Heart right ventricle (tissue), 16 donors: ENCODE measurements at regions not wholly inside any gene's neighbourhood (a gene's known extent, or its start where the extent isn't known, plus 50 kb on each side); places are given as distances from the start of the nearest gene placed in this dataset.

Experiments used
- ATAC-seq, 8 donors: fragments of 200-7000 bp; cut with Tn5 transposase; one replicate each; pipeline ENCODE4 v1.9.1; 2020; ENCODE audit warnings: mild to moderate bottlenecking in 8 of 8, moderate library complexity in 8 of 8, moderate number of reproducible peaks in 1 of 8
- DNase-seq, 2 donors: peaks; one replicate each; pipeline ENCODE4 v3.0.0-alpha.2; 2020
- H3K27ac ChIP-seq, 10 donors: fragments of 200-600 bp; sonication (generic) in 2 of 10; one replicate each; pipeline versions ENCODE4 v1.5.0 to v1.8.0; 2020 to 2022; ENCODE audit warnings: mild to moderate bottlenecking in 3 of 10
- H3K27me3 ChIP-seq, 7 donors: fragments of 200-600 bp; one replicate each; pipeline ENCODE4 v1.8.0; 2021 to 2022; ENCODE audit warnings: mild to moderate bottlenecking in 2 of 7
- H3K36me3 ChIP-seq, 9 donors: fragments of 200-600 bp; sonication (generic) in 1 of 9; one replicate each; pipeline versions ENCODE4 v1.5.0 to v1.8.0; 2020 to 2022; ENCODE audit warnings: mild to moderate bottlenecking in 2 of 9
- H3K4me1 ChIP-seq, 9 donors: fragments of 200-600 bp; sonication (generic) in 1 of 9; one replicate each; pipeline versions ENCODE4 v1.5.0 to v1.8.0; 2020 to 2022; ENCODE audit warnings: mild to moderate bottlenecking in 4 of 9
- H3K4me3 ChIP-seq, 10 donors: fragments of 200-600 bp; sonication (generic) in 2 of 10; one replicate each; pipeline versions ENCODE4 v1.5.0 to v1.8.0; 2020 to 2022; ENCODE audit warnings: mild to moderate bottlenecking in 7 of 10, moderate library complexity in 2 of 10
- H3K9me3 ChIP-seq, 11 donors: fragments of 200-600 bp in 10 of 11; sonication (generic) in 2 of 11; one replicate each; pipeline versions ENCODE4 v1.5.0 to v1.8.0; 2013 to 2022; ENCODE audit warnings: mild to moderate bottlenecking in 2 of 11, control low read depth in 1 of 11, moderate library complexity in 1 of 11
- CTCF ChIP-seq, 9 donors: fragments of 200-600 bp; sonication (generic) in 2 of 9; IDR thresholded peaks; one replicate each; pipeline versions ENCODE4 v1.5.0 to v1.8.0; 2021 to 2022; ENCODE audit warnings: antibody characterized with exemption in 9 of 9, mild to moderate bottlenecking in 5 of 9, moderate library complexity in 1 of 9
- WGBS, 2 donors: extraction: QIAGEN DNeasy Blood & Tissue Kit; methylation state at CpG; one replicate each; pipeline ENCODE4 v1.1.7; 2013; ENCODE audit warnings: inconsistent platforms in 1 of 2; 5-methylcytosine and 5-hydroxymethylcytosine counted together
- intact Hi-C, 10 donors: fragments of 100-400 bp; cut with DNase I; formaldehyde crosslinking; loops; one replicate each; pipeline versions ENCODE4 v1.11.1 to v1.14.2; 2022
- donor health status: Arrhythmogenic right ventricular cardiomyopathy.
- donor health status: ischemic (EF 13 %, LVEDD 7.1; RV severe dilation, severe dysfunction).
- donor health status: healthy with polysubstance abuse.
- donor health status: DM: no; HTN: yes; CAD: no.
- donor health status: DM: no; HTN: no; CAD: no.
- donor health status: ischemic (EF 25% LVEDD 6.9; RV normal size, moderate dysfunction).
- donor health status: ischemic (EF 25% LVEDD 5.7; RV mildly dilated, moderate dysfunction).
- donor health status: healthy.
- donor health status: DM: yes; HTN: yes; CAD: no.
- donor health status: Ischemic cardiomyopathy.
- donor health status: ischemic (EF 35%, LVEDD 5.7; RV mildly dilated, moderate dysfunction).
- donor health status: nonischemic (EF 11% LVEDD 7.7; RV severe dilation, severe dysfunction).
- donor health status: DM: yes; HTN: yes; CAD: no.
- donor health status: PGD.
- donor health status: ischemic (EF 29% LVEDD 5.4; RV normal size, mild dysfunction).
- donor health status: nonischemic (EF 23%, LVEDD 6.1; RV moderate dilation, normal function).

DNA sequence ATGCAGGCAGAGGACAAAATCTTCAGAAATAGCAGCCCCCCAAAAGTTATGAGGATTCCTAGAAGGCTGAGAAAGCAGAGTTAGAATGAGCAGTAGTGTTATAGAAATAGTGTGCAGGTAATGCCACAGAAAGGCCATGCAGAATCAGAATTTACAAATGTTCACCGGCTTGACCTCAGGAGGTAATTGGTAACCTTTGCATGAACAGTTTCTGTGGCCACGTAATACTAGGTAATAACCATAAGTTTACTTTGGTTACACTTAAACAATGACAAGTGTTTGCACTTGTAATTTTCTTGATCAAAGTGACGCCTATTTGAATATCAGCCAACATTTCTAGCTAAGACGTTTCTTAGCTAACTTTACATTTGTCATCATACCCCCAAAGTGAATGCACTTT lies 393.6 kb downstream of the GPAT3 start:
- Histone ChIP-seq H3K36me3 (no peaks in the 10 kb centered on the region), H3K9me3 (no peaks in the 10 kb centered on the region), H3K4me3 (no peak overlapping the region), H3K27ac (no peak overlapping the region), H3K4me1 (no peaks in the 10 kb centered on the region), H3K27me3 (peaks cover 0 to 5% (median 0%) of the 10 kb centered on the region in 7 donors)
- TF ChIP-seq CTCF (IDR thresholded peaks at IDR 0.05) = no peak
- intact Hi-C loops = no loop called here
- 68 to 72% methylated on average over 4 of the region's 4 CpGs for WGBS, 2 donors
- DNase-seq (no peak), ATAC-seq (no peak)

DNA sequence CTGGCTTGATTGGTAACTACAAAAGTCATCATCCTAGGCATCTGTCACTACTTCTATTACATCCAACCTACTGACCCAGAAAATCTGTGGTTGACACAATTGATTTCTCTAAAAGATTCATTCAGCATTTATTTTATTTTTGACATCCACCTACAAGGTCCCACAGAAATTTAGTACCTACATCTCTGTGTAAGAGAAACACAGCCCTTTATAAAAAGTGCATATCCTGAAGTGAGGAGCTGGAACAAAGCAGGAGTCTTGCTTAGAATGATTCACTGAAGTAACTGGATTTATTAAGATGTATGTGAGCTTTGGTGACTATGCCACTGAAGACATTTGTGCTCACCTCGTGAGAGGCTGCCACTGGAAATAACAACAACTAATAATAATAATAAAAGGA lies 391.0 kb downstream of the GPAT3 start:
- Histone ChIP-seq H3K4me1 (no peaks in the 10 kb centered on the region), H3K9me3 (no peaks in the 10 kb centered on the region), H3K36me3 (no peaks in the 10 kb centered on the region), H3K27me3 (peaks cover 0 to 5% (median 0%) of the 10 kb centered on the region in 7 donors), H3K27ac (no peak overlapping the region), H3K4me3 (no peak overlapping the region)
- TF ChIP-seq CTCF (IDR thresholded peaks at IDR 0.05) = no peak
- no peak for ATAC-seq
- WGBS, 2 donors = 53 to 60% methylated on average over 1 of the region's 1 CpG
- DNase-seq = no peak
- intact Hi-C loops = no loop called here

- DNase-seq (no peak), ATAC-seq (no peak)
- no peak overlapping the region for H3K27ac ChIP-seq
- no peaks in the 10 kb centered on the region for H3K4me1 ChIP-seq
- TF ChIP-seq CTCF (IDR thresholded peaks at IDR 0.05) = no peak
- H3K4me3 ChIP-seq = no peak overlapping the region
- no peaks in the 10 kb centered on the region for H3K9me3 ChIP-seq
- 93 to 98% methylated on average over 1 of the region's 1 CpG for WGBS, 2 donors
- H3K27me3 ChIP-seq = peaks cover 0 to 2% (median 0%) of the 10 kb centered on the region in 7 donors
- no peaks in the 10 kb centered on the region for H3K36me3 ChIP-seq
- intact Hi-C loops = no loop called here
These were observed 387.4 kb downstream of the GPAT3 start for GRCh38 chr4:83923341-83923740.

GRCh38 chr4:83922402-83922801 lies 386.5 kb downstream of the GPAT3 start:
- no peak overlapping the region for H3K27ac ChIP-seq

More at GRCh38 chr4:83922402-83922801, 386.5 kb downstream of the GPAT3 start:
- WGBS, 2 donors = 14 to 22% methylated on average over 1 of the region's 1 CpG
- TF ChIP-seq CTCF (IDR thresholded peaks at IDR 0.05) = no peak
- H3K4me3 ChIP-seq = no peak overlapping the region
- no peaks in the 10 kb centered on the region for H3K4me1 ChIP-seq
- H3K36me3 ChIP-seq = no peaks in the 10 kb centered on the region
- DNase-seq (no peak), ATAC-seq (no peak)
- no peaks in the 10 kb centered on the region for H3K27me3 ChIP-seq
- intact Hi-C loops = no loop called here
- no peaks in the 10 kb centered on the region for H3K9me3 ChIP-seq
